OCI-LY7 (cell line): ENCODE measurements at regions not wholly inside any gene's neighbourhood (a gene's known extent, or its start where the extent isn't known, plus 50 kb on each side); places are given as distances from the start of the nearest gene placed in this dataset.

Experiments used
- BruUV-seq: library from RNA; stranded (reverse); fragments of 400-500 nt; replicated peaks from 2 replicates; lab custom pipeline; 2021; lab: Mats Ljungman, UMichigan
- CTCF ChIA-PET: fragments of 300-600 bp; sonication (Branson Sonifier 250); formaldehyde crosslinking; loops from one replicate; lab custom pipeline; 2022; ENCODE audit warnings: antibody characterized with exemption; ENCODE audit not compliant: unreplicated experiment; lab: Charles Lee
- POLR2A ChIA-PET: fragments of 300-600 bp; sonication (Branson Sonifier 250); formaldehyde crosslinking; loops from one replicate; lab custom pipeline; 2022; ENCODE audit warnings: antibody characterized with exemption; lab: Charles Lee
- DNase-seq: peaks from one replicate; pipeline ENCODE4 v3.0.0-alpha.2; 2015; ENCODE audit warnings: low spot score
- H2AFZ ChIP-seq: fragments of 200-600 bp; sonication (generic), shearing (Covaris generic); 2 replicates; pipeline ENCODE4 v1.6.1; 2014; ENCODE audit warnings: mild to moderate bottlenecking, antibody characterized with exemption, low read length, moderate library complexity
- H3K27ac ChIP-seq: fragments of 200-600 bp; sonication (generic); 2 replicates; pipeline ENCODE4 v1.5.1; 2014; ENCODE audit warnings: mixed run types, low read depth, mild to moderate bottlenecking, moderate library complexity, low read length, inconsistent platforms; ENCODE audit not compliant: poor library complexity, severe bottlenecking
- H3K36me3 ChIP-seq: fragments of 200-600 bp; sonication (generic); 2 replicates; pipeline ENCODE4 v1.6.1; 2014; ENCODE audit warnings: mild to moderate bottlenecking, antibody characterized with exemption, low read length, moderate library complexity, mixed read lengths; ENCODE audit not compliant: insufficient read depth
- H3K4me1 ChIP-seq: fragments of 200-600 bp; sonication (generic); 2 replicates; pipeline ENCODE4 v1.5.1; 2014; ENCODE audit warnings: mild to moderate bottlenecking, low read length; ENCODE audit not compliant: insufficient read depth, poor library complexity, severe bottlenecking
- H3K4me2 ChIP-seq: fragments of 200-600 bp; sonication (generic); 2 replicates; pipeline ENCODE4 v1.6.1; 2014; ENCODE audit warnings: mild to moderate bottlenecking, low read length
- H3K4me3 ChIP-seq: fragments of 200-600 bp; sonication (generic); 2 replicates; pipeline ENCODE4 v1.5.1; 2014; ENCODE audit warnings: mild to moderate bottlenecking, low read depth, low read length; ENCODE audit not compliant: poor library complexity, severe bottlenecking
- H3K79me2 ChIP-seq: fragments of 200-600 bp; sonication (generic); 2 replicates; pipeline ENCODE4 v1.6.1; 2016; ENCODE audit warnings: low read depth, mild to moderate bottlenecking, low read length, moderate library complexity, mixed read lengths; ENCODE audit not compliant: insufficient read depth
- H3K9me2 ChIP-seq: fragments of 200-600 bp; sonication (generic); 2 replicates; pipeline ENCODE4 v1.6.1; 2016; ENCODE audit warnings: mild to moderate bottlenecking, low read length, mixed read lengths; ENCODE audit not compliant: insufficient read depth
- H3K9me3 ChIP-seq: fragments of 200-600 bp; sonication (generic); 2 replicates; pipeline ENCODE4 v1.6.1; 2014; ENCODE audit warnings: mild to moderate bottlenecking, mixed run types, low read length, mixed read lengths
- H4K20me1 ChIP-seq: fragments of 200-600 bp; sonication (generic); 2 replicates; pipeline ENCODE4 v1.6.1; 2014; ENCODE audit warnings: mild to moderate bottlenecking, antibody characterized with exemption, low read length, moderate library complexity, mixed read lengths; ENCODE audit not compliant: insufficient read depth
- EZH2phosphoT487 ChIP-seq: fragments of 200-600 bp; sonication (generic); IDR thresholded peaks from 2 replicates; pipeline ENCODE4 v1.6.1; 2018; ENCODE audit warnings: low read depth, borderline replicate concordance, mild to moderate bottlenecking, mixed run types, antibody characterized with exemption, low read length, moderate library complexity, mixed read lengths
- intact Hi-C: fragments of 100-400 bp; cut with micrococcal nuclease; formaldehyde crosslinking; loops from one replicate; pipeline ENCODE4 v1.10.0; 2022; ENCODE audit not compliant: unreplicated experiment
- TF ChIP-seq, protein P1 (sequence below): fragments of 200-600 bp; sonication (generic); conservative IDR thresholded peaks from 2 replicates; pipeline ENCODE4 v1.5.1; 2014; ENCODE audit warnings: mild to moderate bottlenecking, antibody characterized with exemption, low read length, moderate library complexity, mixed read lengths

- intact Hi-C loops: no loop called here
- CTCF ChIA-PET: no interaction called here
- no peak for TF ChIP-seq EZH2phosphoT487
- TF ChIP-seq, protein P1, sequence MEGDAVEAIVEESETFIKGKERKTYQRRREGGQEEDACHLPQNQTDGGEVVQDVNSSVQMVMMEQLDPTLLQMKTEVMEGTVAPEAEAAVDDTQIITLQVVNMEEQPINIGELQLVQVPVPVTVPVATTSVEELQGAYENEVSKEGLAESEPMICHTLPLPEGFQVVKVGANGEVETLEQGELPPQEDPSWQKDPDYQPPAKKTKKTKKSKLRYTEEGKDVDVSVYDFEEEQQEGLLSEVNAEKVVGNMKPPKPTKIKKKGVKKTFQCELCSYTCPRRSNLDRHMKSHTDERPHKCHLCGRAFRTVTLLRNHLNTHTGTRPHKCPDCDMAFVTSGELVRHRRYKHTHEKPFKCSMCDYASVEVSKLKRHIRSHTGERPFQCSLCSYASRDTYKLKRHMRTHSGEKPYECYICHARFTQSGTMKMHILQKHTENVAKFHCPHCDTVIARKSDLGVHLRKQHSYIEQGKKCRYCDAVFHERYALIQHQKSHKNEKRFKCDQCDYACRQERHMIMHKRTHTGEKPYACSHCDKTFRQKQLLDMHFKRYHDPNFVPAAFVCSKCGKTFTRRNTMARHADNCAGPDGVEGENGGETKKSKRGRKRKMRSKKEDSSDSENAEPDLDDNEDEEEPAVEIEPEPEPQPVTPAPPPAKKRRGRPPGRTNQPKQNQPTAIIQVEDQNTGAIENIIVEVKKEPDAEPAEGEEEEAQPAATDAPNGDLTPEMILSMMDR: no peak
These were observed 658.3 kb upstream of the NXPH2 start for GRCh38 chr2:139438478-139438877.

DNA sequence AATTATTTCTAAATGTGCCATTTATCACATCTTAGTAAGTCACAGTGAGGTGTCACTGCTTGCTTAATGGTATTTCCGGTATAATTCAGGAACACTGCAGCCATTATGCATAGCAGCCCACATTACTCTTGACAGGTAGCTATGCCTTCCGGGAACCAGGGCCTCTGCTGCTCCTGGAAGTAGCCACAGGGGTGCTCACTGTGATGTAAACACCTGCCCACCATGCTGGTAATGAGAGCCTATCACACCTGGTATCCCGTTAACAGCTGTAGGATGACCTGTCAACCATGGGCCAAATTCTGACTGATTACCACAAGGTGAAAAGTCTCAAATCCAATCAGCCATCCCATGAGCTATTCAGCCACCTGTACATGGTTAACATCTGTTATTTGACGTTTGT lies 647.0 kb upstream of the NXPH2 start:
- ChIA-PET CTCF (no interaction called here), POLR2A (interaction anchor here (0.8 kb wide), 1 partner anchor 27 kb away, joined by 3 read pairs; no protein-coding TSS in a partner anchor)
- Histone ChIP-seq H3K36me3 (no peaks in the 10 kb centered on the region), H3K4me1 (no peaks in the 10 kb centered on the region), H3K79me2 (no peaks in the 10 kb centered on the region), H3K27ac (no peak overlapping the region), H3K9me3 (no peaks in the 10 kb centered on the region), H2AFZ (no peak overlapping the region), H3K4me3 (no peak overlapping the region), H3K4me2 (no peak overlapping the region), H4K20me1 (no peaks in the 10 kb centered on the region), H3K9me2 (no peaks in the 10 kb centered on the region)
- BruUV-seq: no TSS peak
- DNase-seq: no peak
- intact Hi-C loops: no loop called here
- TF ChIP-seq, protein P1: no peak
- TF ChIP-seq EZH2phosphoT487: no peak

More at GRCh38 chr2:139438478-139438877, 658.3 kb upstream of the NXPH2 start:
- Histone ChIP-seq H3K27ac (no peak overlapping the region), H3K36me3 (no peaks in the 10 kb centered on the region), H3K9me3 (no peaks in the 10 kb centered on the region), H3K4me1 (no peaks in the 10 kb centered on the region), H2AFZ (no peak overlapping the region), H3K4me2 (no peak overlapping the region), H4K20me1 (no peaks in the 10 kb centered on the region), H3K9me2 (no peaks in the 10 kb centered on the region), H3K79me2 (no peaks in the 10 kb centered on the region), H3K4me3 (no peak overlapping the region)
- no TSS peak for BruUV-seq
- no peak for DNase-seq
- POLR2A ChIA-PET: no interaction called here

- Histone ChIP-seq H3K36me3 (no peaks in the 10 kb centered on the region), H4K20me1 (no peaks in the 10 kb centered on the region), H2AFZ (no peak overlapping the region), H3K4me1 (no peaks in the 10 kb centered on the region), H3K4me3 (no peak overlapping the region), H3K9me3 (no peaks in the 10 kb centered on the region), H3K9me2 (no peaks in the 10 kb centered on the region), H3K79me2 (no peaks in the 10 kb centered on the region), H3K4me2 (no peak overlapping the region), H3K27ac (no peak overlapping the region)
- no peak for DNase-seq
- TF ChIP-seq, protein P1: no peak
- no TSS peak for BruUV-seq
- intact Hi-C loops: no loop called here
- POLR2A ChIA-PET: no interaction called here
- CTCF ChIA-PET: no interaction called here
These were observed 643.9 kb upstream of the NXPH2 start for GRCh38 chr2:139424101-139424500.
